Left lung (tissue), 4 donors: ENCODE measurements at regions not wholly inside any gene's neighbourhood (a gene's known extent, or its start where the extent isn't known, plus 50 kb on each side); places are given as distances from the start of the nearest gene placed in this dataset.

Experiments used
- ATAC-seq: fragments of 200-7000 bp; cut with Tn5 transposase; one replicate; pipeline ENCODE4 v1.9.1; 2020; ENCODE audit warnings: moderate library complexity
- DNase-seq, 4 donors: peaks; one replicate each; pipeline ENCODE4 v3.0.0-alpha.2; 2013 to 2020
- H3K27ac ChIP-seq, 2 donors: fragments of 200-600 bp; sonication (generic) in 1 of 2; one replicate each; pipeline versions ENCODE4 v1.5.0 to v1.8.0; 2020 to 2021
- H3K27me3 ChIP-seq, 2 donors: fragments of 200-600 bp; sonication (generic) in 1 of 2; one replicate each; pipeline versions ENCODE4 v1.5.0 to v1.8.0; 2020 to 2021
- H3K36me3 ChIP-seq, 2 donors: fragments of 200-600 bp; sonication (generic) in 1 of 2; one replicate each; pipeline versions ENCODE4 v1.5.0 to v1.8.0; 2020 to 2021
- H3K4me1 ChIP-seq, 2 donors: fragments of 200-600 bp; one replicate each; pipeline ENCODE4 v1.8.0; 2021
- H3K4me3 ChIP-seq, 2 donors: fragments of 200-600 bp; sonication (generic) in 1 of 2; one replicate each; pipeline versions ENCODE4 v1.5.0 to v1.8.0; 2020 to 2021; ENCODE audit warnings: mild to moderate bottlenecking in 1 of 2
- H3K9me3 ChIP-seq, 2 donors: fragments of 200-600 bp; sonication (generic) in 1 of 2; one replicate each; pipeline versions ENCODE4 v1.5.0 to v1.8.0; 2020 to 2021
- intact Hi-C, 2 donors: fragments of 100-400 bp; cut with DNase I; formaldehyde crosslinking; loops; one replicate each; pipeline versions ENCODE4 v1.11.2 to v1.14.2; 2022
- TF ChIP-seq, protein P1 (sequence below), 2 donors: fragments of 200-600 bp; sonication (generic) in 1 of 2; IDR thresholded peaks; one replicate each; pipeline versions ENCODE4 v1.5.0 to v1.8.0; 2021; ENCODE audit warnings: antibody characterized with exemption in 2 of 2
- donor health status: DM: no; HTN: yes; CAD: no.
- donor health status: DM: no; HTN: no; CAD: no.

DNA sequence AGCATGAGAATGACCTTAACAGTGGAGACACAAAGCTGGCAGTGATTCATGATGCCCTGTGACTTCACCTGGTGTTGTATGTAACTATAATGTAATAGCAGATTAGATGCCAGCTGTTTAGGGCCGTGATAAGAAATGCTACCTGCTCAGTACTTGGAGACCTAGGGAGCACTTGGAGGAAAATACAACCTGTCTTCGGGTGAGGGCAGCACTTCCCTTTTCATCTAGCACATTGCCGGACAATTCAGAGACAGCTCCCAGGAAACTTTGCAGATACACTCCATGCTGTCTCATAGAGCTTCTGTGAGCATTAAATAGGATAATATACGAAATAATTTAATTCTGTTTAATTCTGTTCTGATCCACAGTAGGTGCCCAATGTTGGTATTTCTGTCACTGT lies 668.5 kb downstream of the TSN start:
- Histone ChIP-seq H3K36me3 (no peaks in the 10 kb centered on the region), H3K4me3 (no peak overlapping the region), H3K9me3 (no peaks in the 10 kb centered on the region), H3K27me3 (no peaks in the 10 kb centered on the region), H3K27ac (no peak overlapping the region), H3K4me1 (no peaks in the 10 kb centered on the region)
- TF ChIP-seq, protein P1, sequence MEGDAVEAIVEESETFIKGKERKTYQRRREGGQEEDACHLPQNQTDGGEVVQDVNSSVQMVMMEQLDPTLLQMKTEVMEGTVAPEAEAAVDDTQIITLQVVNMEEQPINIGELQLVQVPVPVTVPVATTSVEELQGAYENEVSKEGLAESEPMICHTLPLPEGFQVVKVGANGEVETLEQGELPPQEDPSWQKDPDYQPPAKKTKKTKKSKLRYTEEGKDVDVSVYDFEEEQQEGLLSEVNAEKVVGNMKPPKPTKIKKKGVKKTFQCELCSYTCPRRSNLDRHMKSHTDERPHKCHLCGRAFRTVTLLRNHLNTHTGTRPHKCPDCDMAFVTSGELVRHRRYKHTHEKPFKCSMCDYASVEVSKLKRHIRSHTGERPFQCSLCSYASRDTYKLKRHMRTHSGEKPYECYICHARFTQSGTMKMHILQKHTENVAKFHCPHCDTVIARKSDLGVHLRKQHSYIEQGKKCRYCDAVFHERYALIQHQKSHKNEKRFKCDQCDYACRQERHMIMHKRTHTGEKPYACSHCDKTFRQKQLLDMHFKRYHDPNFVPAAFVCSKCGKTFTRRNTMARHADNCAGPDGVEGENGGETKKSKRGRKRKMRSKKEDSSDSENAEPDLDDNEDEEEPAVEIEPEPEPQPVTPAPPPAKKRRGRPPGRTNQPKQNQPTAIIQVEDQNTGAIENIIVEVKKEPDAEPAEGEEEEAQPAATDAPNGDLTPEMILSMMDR (IDR thresholded peaks at IDR 0.05), result no peak
- intact Hi-C loops, result no loop called here
- ATAC-seq (no peak), DNase-seq (no peak)

DNA sequence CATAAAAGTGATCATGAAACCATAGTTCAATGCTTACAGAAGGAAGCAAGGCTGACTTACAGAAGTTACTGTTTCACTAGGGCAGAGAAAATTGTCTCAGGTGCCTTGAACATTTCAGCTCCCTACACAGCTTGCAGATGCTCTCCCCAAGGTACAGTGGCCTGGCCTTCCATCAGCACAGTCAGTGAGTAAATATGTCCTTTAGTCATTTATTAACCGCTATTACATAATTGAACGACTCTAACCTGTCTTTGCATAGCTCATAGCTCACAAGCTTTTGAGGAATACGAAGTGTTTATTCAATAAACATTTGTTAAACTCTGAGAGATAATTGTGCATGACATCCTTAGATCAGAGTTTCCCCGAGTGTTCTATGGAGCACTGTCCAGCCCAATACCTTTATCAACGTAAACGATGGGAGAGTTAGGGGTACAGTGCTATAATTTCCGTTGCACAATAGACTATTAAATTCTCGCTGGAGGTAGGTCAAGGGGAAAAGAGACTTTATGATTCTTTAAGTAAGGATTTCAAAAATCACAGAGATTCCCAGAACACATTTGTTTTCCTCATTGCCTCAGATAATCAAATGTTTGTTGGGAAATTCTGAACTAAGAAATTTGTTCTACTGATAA lies 677.8 kb downstream of the TSN start:
- TF ChIP-seq, protein P1 (IDR thresholded peaks at IDR 0.05), result no peak
- H3K36me3 ChIP-seq, result no peaks in the 10 kb centered on the region
- DNase-seq (peak in 1 of 4 donors; percentile 11), ATAC-seq (peak; percentile 89)
- H3K4me1 ChIP-seq, result no peaks in the 10 kb centered on the region
- H3K4me3 ChIP-seq, result no peak overlapping the region
- H3K27me3 ChIP-seq, result no peaks in the 10 kb centered on the region
- intact Hi-C loops, result no loop called here
- H3K27ac ChIP-seq, result no peak overlapping the region
- H3K9me3 ChIP-seq, result no peaks in the 10 kb centered on the region

DNA sequence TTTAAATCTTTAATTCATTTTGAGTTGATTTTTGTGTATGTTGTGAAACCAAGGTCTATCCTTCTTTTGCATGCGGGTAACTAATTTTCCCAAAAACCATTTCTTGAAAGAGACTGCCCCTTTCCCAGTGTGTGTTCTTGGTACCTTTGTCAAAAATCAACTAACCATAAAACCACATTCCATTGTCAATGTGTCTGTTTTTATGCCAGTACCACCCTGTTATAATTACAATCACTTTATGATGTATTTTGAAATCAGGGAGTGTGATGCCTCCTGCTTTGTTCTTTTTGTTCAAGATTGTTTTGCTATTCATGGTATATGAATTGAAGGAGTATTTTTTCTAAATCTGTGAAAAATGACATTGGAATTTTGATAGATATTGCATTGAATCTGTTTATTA lies 689.6 kb downstream of the TSN start:
- no peak for ATAC-seq

DNA sequence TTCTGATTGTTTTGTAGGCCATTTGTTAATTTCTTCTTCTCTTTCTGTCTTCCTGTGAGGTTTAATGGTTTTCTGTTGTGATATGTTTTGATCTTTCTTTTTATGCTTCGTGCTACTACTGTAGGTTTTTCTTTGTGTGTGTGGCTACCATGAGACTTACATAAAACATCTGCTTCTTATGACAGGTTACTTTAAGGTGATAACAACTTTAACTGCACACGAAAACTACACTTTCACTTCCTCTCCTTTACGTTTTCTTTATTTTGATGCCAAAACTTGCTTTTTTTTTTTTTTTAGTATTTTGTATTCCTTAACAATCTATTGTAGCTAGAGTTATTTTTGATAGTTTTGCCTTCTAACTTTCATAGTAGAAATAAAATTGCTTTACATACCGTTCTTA lies 691.3 kb downstream of the TSN start:
- no peak for DNase-seq
- Histone ChIP-seq H3K9me3 (no peaks in the 10 kb centered on the region), H3K4me3 (no peak overlapping the region), H3K27ac (no peak overlapping the region), H3K36me3 (no peaks in the 10 kb centered on the region), H3K4me1 (no peaks in the 10 kb centered on the region), H3K27me3 (no peaks in the 10 kb centered on the region)
- intact Hi-C loops, result no loop called here
- TF ChIP-seq, protein P1 (IDR thresholded peaks at IDR 0.05), result no peak
- ATAC-seq, result no peak

More for the DNA sequence above, 689.6 kb downstream of the TSN start:
- no peak overlapping the region for H3K4me3 ChIP-seq
- H3K9me3 ChIP-seq, result no peaks in the 10 kb centered on the region
- TF ChIP-seq, protein P1 (IDR thresholded peaks at IDR 0.05), result no peak
- H3K27me3 ChIP-seq, result no peaks in the 10 kb centered on the region
- H3K36me3 ChIP-seq, result no peaks in the 10 kb centered on the region
- intact Hi-C loops, result no loop called here
- no peak for DNase-seq
- H3K4me1 ChIP-seq, result no peaks in the 10 kb centered on the region
- no peak overlapping the region for H3K27ac ChIP-seq

DNA sequence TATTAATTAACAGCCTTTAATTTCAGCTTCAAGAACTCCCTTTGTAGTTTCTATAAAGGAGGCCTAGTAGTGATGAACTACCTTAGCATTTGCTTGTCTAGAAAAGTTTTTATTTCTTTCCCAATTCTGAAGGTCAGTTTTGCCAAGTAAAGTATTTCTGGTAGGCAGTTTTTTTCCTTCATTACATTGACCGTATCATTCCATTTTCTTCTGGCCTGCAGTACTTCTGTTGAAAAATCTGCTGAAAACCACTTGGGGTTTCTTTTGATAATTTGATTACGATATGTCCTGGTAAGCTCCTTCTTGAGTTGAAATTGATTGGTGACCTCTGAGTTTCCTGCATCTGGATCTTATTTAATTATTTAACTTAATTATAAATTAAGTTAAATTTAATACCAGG lies 691.8 kb downstream of the TSN start:
- ATAC-seq, result no peak

More for the DNA sequence above, 691.8 kb downstream of the TSN start:
- intact Hi-C loops, result no loop called here
- no peaks in the 10 kb centered on the region for H3K4me1 ChIP-seq
- no peaks in the 10 kb centered on the region for H3K9me3 ChIP-seq
- H3K36me3 ChIP-seq, result no peaks in the 10 kb centered on the region
- no peaks in the 10 kb centered on the region for H3K27me3 ChIP-seq
- TF ChIP-seq, protein P1 (IDR thresholded peaks at IDR 0.05), result no peak
- H3K27ac ChIP-seq, result no peak overlapping the region
- no peak for DNase-seq
- no peak overlapping the region for H3K4me3 ChIP-seq
